HG03039 (cell line): ENCODE measurements at regions not wholly inside any gene's neighbourhood (a gene's known extent, or its start where the extent isn't known, plus 50 kb on each side); places are given as distances from the start of the nearest gene placed in this dataset.
"Not testable (repeated sequence)": the region's sequence is repeated elsewhere in the genome, so short reads cannot be mapped to it uniquely, and the experiment has no call there.

Source experiments
- ATAC-seq: cut with Tn5 transposase; IDR thresholded peaks from one replicate; pipeline ENCODE4 v1.9.1; 2021; ENCODE audit warnings: mild to moderate bottlenecking, moderate library complexity; ENCODE audit not compliant: unreplicated experiment

DNA sequence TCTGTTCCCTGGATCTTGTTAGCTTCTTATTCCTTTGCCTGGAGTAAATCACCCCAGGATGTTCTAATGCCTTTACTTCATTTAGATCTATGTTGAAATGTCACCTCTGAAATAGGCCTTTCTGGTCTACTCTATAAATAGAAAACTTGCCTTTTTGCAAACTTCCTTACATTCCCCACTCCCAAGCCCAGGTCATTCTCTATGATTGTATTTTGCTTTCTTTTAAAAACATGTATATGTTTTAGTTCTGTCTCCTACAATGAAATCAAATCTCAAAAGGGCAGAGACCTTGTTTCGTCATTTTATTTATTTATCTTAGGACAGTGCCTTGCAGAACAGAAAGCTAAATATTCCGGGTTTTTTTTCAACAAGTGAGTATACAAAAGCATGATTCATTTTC lies 1657.7 kb upstream of the C9orf72 start:
- no peak for ATAC-seq

DNA sequence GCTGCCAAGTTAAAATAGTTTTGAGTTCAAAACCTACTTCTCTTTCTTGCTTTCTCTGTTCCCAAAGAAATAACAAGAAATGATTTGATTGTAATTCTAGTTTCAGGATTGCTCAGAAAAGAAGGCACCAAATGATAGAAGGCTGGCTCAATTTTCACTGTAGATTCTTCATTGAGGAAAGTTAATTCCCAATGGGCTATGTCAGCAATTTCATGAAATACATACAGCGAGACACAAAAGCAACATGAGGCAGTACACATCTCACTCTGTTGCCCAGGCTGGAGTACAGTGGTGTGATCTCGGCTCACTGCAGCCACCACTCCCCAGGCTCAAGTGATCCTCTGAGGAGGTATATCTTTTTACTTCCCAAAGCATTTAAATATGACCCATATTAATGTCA lies 1659.9 kb upstream of the C9orf72 start:
- ATAC-seq: no peak

DNA sequence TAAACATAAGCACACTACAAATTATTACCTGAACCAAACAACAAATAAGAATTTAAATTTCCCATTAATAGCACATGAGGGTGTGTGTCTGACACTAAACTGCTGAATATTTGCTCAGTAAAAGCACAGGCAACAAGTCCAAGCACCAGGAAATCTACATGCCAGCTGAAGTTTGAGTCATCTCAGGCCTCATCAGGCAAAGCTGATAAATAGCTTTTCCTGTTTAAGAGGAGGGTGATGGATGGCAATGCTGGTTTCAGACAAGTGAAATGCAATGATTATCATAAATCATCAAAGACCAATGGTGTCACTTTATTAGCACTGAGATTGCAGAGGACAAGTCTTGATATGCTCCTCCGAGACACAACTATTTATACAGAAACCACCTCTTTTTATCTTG lies 1668.0 kb upstream of the C9orf72 start:
- ATAC-seq: no peak

DNA sequence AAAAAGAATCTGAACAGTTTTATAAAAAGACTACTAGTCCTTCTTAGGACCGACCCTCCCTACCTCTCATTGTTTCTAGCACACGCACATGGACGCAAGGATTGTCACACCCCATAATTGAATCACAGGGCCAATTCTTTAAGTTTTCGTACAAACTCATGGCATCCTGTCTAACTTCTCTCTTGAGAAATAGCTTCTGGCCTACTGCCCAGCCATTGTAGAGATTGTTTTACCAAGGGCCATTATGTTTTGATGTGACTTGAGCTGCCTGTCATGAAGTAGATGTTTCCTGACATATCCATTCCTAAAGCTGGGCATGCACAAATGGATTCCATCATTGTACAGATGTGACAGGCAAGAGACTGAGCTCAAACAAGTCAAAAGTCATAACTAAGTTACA lies 1672.1 kb upstream of the C9orf72 start:
- ATAC-seq: no peak

DNA sequence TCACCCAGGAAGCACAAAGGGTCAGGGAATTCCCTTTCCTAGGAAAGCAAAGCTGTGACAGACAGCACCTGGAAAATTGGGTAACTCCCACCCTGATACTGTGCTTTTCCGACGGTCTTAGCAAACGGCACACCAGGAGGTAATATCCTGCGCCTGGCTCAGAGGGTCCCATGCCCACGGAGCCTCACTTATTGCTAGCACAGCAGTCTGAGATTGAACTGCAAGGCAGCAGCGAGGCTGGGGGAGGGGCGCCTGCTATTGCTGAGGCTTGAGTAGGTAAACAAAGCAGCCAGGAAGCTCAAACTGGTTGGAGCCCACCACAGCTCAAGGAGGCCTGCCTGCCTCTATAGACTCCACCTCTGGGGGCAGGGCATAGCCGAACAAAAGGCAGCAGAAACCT lies 1697.1 kb upstream of the C9orf72 start:
- ATAC-seq: not testable (repeated sequence)

DNA sequence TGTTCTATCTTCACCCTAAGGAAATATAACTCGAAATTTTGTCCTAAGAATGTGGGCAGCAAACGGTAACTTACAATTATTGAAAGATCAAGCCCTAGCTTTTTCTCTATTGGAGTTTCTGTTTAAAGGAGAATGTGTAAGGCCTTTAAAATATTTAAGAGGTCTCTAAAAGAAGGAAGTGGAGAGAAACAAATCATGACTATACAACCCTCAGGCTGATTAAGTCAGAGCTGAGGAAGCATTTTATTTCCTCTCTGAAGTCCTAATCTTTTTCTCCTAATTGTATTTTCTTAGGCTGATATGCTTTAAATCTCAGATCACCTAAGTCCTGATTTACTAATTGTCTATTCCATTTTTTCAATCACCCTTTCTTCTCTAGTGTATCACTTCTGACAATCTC lies 1708.8 kb upstream of the C9orf72 start:
- no peak for ATAC-seq

DNA sequence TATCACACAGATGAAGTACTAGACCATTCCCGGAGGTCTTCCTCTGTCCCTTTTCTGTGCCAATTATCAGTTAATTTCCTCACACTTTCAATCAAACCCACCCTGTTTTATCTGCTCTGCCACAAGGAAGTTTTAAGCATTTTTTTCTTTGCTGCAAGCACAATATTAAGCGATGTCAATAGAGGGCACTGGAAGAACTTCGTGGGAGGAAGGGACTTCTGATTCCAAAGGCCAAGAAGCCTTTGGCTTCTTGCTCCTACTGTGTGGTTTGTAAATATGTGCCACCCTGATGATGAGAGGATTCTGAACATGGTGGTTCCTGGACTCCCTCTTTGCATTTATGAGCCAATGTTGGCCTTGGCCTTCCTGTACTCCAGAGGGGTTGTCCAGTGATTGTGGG lies 1712.5 kb upstream of the C9orf72 start:
- ATAC-seq: no peak

DNA sequence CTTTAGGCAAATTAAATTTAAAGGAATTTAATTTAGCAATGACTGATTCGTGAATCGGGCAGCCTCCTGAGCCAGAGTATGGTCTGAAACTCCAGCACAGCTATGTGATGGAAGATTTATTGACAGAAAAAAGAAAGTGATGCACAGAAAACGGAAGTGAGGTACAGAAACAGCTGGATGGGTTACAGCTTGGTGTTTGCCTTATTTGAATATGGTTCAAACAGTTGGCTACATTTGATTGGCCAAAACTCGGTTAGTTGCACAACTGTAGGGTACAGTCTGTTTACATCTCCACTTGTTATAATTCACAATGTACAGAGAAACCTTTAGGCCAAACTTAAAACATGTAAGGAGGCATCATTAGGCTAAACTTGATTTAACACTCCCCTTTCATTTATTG lies 1716.1 kb upstream of the C9orf72 start:
- ATAC-seq: no peak

DNA sequence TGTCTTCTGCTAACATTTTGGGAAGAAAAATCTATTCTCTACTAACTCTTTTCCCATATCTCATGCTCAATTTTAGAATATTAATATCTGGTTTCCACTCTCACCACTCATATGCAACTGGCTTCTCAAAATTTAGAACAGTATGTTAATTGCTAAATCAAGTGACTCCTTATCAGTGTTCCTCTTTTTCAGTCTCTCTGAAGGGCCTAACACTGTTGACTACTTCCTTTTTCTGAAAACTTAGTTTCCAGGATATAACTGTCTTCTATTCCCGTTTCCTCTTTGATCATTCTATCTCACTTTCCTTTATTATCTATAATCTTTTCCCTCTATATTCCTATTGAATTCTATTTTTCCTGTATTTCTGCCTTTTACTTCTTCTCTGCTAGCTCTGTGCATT lies 1717.2 kb upstream of the C9orf72 start:
- ATAC-seq: no peak

DNA sequence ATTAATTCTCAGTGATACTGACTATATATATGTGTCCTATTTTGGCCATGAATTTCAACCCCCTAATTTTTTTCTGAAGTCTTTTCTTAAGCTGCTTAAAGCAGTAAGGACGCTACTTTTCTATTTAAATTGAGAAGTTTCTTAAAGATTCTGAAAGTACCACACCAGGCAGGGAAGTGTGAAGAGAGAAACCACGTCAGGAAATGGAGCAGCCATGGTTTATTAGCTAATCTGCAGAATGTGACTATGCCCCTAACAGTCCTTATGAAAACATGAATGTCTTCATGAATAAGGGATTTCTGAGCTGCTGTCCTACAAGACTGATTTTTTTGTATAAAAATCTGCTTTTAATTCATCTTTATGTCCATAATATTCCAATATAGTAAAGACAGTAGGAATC lies 1724.3 kb upstream of the C9orf72 start:
- ATAC-seq: no peak

DNA sequence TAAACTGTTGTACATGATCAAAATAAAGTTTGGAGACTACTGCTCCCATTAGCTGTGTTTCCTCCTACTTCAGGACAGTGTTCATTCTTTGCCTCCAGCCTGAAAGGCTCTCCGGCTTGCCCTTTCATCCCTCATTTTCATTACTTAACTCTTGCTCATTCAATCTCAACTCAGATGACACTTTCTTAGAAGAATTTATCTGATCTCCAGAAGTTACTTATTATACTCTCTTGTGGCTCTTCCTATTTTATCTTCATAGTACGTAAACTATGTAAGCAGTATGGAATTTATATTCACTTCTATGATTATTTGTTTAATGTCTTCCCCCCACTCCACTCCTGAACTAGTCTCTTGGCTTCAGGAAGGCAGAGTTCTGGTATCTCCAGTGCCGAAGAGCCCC lies 1737.9 kb upstream of the C9orf72 start:
- ATAC-seq: no peak

DNA sequence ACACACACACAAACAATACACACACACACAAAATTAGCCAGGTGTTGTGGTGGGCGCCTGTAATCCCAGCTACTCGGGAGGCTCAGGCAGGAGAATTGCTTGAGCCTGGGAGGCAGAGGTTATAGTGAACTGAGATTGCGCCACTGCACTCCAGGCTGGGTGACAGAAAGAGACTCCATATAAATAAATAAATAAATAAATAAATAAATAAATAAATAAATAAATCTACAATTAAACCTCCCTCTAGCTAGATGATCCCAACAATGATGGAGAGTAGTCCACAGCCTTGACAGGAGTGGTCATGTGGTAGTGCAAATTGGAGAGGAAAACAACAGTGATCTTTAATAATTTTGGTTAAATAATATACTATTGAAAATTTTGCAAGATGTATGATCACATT lies 1739.0 kb upstream of the C9orf72 start:
- ATAC-seq: no peak

DNA sequence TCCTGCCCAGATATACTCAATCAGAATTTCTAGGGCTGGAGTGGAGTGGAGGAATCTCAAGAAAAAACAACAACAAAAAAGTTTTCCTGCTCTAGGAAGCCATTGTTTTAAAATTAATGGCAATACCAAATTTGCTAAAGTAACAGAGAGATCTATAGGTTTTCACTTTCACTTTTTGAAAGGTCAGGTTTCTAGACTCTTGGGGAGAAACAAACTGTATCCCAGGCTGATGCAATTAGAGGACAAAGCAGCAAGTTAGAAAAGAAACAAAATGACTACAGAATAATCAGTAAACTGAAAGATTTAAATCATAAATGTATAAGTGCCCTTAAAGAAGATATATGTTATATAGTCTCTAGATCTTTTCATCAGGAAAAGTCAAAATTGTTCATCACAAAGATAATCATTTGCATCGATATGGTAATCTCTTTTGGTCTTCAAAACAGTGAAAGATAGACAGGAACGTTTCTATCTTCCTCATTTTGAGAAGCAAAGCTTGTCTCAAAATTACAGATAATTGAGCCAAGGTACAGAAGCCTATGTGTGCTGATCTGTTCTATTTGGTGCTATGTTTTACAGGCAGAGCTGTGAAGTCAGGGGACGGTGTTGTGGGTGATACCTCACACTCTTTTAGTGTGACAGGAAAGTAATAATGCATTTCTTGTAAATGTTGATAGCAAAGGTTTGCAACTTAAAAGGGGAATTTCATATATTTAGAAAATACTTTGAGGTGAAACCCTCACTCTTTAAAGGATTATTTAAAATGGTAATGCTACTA lies 1746.6 kb upstream of the C9orf72 start:
- ATAC-seq: no peak

DNA sequence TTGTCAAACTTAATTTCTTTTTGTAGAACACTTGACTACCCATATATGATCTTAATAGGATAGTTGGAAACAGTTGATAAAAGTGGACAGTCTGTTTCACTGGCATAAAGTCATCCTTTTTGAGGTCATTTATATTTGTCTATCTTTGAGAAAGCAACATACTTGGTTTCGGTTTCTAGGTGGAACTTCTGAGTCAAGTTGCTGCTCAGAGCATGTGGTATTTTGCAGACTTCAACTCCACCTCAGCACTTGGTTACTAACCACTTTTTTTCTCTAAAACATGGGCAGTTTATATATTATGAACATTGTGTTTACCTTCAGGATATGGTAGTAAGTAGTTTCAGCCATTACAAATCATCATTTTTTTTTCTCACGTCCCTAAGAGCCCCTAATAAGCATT lies 1749.0 kb upstream of the C9orf72 start:
- no peak for ATAC-seq

DNA sequence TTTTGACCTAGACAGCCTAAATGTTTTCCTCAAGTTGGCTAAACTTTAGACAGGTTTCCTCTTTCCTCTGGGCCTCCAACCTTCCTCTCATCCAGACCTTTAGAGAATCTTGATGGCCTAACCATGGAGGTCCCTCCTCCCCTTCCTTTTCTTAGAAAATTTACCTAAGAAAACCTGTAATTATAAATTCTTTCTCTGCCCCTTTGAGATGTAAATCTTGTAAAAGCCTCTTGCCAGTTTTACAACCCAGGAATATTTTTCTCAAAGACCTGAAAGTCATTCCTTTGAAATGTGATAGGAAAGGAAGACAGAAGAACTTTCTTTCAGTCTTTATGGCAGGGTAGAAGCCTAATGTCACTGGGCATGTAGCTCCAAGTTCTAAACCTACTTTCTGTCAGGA lies 1752.6 kb upstream of the C9orf72 start:
- no peak for ATAC-seq

DNA sequence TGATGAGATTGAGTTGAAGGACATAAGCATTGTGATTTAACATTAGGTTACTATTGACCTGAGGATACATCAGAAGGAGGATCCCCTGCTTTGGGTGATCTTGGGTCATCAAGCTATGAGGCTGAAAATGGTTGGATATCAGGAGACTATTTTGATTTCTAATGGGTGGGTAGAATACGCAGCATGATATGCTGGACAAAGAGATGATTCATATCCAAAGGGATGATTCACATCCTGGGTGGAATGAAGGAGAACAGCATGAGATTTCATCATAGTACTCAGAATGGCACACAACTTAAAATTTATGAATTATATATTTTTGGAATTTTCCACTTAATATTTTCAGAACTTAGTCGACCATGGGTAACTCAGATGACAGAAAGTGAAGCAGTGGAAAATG lies 1759.5 kb upstream of the C9orf72 start:
- ATAC-seq: no peak

DNA sequence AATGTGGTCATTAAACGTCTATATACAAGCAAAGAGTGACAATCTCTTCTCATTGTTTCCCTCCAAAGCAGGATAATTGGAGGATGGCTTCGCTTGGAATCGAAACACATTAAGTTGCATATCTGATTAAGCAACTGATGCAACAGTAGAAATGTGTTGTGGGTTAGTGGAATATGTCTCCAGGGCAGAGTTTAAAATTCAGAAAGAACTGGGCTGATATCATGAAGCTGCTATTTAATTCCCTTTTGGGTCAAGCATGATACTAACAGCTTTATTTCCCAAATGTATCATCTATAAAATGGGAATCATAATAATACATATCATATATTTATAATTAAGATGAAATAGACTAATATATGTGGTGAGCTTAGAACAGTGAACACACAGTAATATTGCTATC lies 1763.0 kb upstream of the C9orf72 start:
- ATAC-seq: no peak

DNA sequence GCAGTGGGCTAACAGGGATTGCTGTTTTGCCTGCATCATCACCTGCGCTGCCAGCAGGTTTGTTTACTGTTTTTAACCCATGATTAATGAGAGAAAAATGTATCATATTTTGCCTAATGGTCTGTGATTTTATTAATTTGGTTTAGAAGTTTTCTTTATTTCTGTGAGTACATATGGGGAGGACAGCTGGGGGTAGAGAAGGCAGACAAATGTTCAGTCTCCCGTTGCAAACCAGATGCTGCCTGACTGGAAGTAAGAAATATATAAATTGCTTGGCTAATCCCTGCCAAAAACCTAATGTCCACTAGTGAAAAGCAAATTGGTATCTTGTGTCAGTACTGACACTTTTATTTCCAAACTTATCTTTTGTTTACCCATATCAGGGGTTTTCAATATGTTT lies 1766.1 kb upstream of the C9orf72 start:
- no peak for ATAC-seq

DNA sequence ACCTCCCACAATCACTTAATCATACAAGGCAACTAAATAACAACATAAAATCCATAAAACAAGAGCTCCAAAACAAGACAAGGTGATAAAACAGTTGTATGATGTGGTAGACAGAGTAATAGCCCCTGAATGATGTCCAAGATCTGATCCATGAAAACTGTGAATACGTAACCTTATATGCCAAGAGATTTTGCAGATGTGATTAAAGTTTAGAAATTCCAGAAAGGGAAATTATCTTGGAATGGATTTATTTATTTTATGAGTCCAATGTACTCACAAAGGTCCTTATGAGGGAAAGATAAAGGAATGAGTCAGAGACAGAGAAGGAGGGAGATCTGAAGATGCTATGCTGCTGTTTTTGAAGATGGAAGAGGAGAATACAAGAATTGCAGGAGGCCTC lies 1775.7 kb upstream of the C9orf72 start:
- no peak for ATAC-seq

DNA sequence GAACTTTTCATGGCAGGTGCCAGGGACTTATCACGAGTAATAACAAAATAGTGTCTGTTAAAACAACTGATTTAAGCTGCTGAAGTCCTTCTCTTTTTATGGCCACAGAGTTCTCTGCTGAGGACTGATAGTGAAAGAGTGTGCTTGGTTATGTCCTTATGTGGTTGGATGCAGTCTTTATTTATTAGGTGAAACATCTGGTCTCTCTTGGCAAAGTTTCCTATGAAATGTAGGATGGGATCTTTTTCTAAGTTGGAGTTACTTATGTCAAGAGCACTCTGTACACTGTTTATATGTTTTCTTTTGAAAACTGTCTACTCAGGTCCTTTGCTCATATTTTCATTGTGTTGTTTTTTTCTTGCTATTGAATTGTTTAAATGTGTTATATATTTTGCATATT lies 1816.1 kb upstream of the C9orf72 start:
- ATAC-seq: no peak

DNA sequence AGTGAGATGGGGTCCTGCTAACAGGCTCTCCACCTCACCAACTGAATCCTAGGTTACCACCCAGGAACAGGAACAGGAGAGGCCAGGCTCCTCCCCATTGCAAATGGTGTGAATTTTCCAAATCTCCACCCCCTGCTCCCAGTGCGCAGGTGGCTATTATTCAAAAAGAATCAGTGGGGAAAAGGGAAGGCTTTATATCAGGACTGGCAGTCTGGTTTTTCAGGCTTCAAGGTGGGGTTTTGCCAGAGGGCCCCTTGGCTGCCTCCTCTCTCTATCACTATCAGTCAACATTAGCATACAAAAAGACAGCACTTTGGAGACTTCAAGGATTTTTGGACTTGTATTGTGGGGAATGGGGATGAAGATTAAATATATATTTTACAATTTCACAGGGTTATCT lies 1817.6 kb upstream of the C9orf72 start:
- ATAC-seq: no peak

DNA sequence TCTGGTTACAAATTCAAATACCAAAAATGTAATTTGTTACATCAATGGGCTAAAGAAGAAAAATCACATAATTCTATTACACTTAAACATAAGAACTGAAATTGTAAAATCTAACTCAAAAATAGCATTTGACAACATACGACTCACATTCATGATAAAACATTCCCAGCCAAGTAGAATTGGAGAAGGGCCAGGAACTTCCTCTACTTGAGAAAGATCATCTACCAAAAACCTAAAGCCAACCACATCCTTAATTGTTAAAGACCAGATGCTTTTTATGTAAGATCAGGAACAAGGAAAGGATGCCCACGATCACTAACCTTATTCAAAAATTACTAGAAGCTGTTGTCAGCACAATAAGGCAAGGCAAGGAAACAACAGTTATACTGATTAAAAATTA lies 1819.8 kb upstream of the C9orf72 start:
- no peak for ATAC-seq

DNA sequence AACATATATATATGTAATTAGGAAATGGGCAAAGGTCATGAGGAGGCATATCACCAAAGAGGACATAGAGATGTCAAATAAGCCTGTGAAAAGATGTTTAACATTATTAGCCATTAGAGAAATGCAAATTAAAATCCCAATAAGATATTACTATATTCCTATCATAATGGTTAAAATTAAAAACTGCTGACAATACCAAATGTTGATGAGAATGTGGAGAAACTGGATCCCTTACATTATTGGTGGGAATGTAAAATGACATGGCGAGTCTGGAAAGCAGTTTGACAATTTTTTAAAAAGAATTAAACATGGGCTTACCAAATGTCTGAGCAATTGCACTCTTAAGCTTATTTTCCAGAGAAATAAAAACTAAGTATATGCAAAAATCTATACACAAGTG lies 1821.6 kb upstream of the C9orf72 start:
- no peak for ATAC-seq
